ENCODE measurements at regions not wholly inside any gene's neighbourhood (a gene's known extent, or its start where the extent isn't known, plus 50 kb on each side); places are given as distances from the start of the nearest gene placed in this dataset.

- Histone ChIP-seq H2AK9ac (replicated peaks; ENCODE audit: low read depth, low read length, poor library complexity) (no peak overlapping the region), H3K27ac (ENCODE audit: insufficient read depth, low read length) (no peak overlapping the region), H2BK20ac (ENCODE audit: low read depth, low read length) (no peak overlapping the region), H3K23ac (ENCODE audit: low read depth, low read length) (no peak overlapping the region), H2AFZ (replicated peaks; ENCODE audit: low read length, poor library complexity) (no peak overlapping the region), H3K79me1 (ENCODE audit: low read depth in 1 of 2, low read length in 2 of 2) (no peaks in the 10 kb centered on the region), H3K18ac (ENCODE audit: low read depth, low read length) (no peak overlapping the region), H3K4ac (ENCODE audit: low read depth, low read length) (no peak overlapping the region), H3K9me3 (ENCODE audit: control insufficient read depth, insufficient read depth, low read length) (peaks cover 2% of the 10 kb centered on the region; the same call in 1 of the 2 replicates), H3K14ac (replicated peaks; ENCODE audit: low read depth, low read length) (no peak overlapping the region), H2BK5ac (ENCODE audit: low read depth, low read length, poor library complexity, severe bottlenecking) (no peak overlapping the region), H3K9me1 (ENCODE audit: insufficient read depth, low read length) (no peaks in the 10 kb centered on the region), H3K36me3 (ENCODE audit: control insufficient read depth, insufficient read depth, low read length) (no peaks in the 10 kb centered on the region), H4K20me1 (ENCODE audit: insufficient read depth, low read length) (no peaks in the 10 kb centered on the region), H3K4me1 (ENCODE audit: control insufficient read depth, insufficient read depth, low read length) (no peaks in the 10 kb centered on the region), H2BK15ac (ENCODE audit: low read depth, low read length) (no peak overlapping the region), H3K4me3 (ENCODE audit: insufficient read depth, low read depth, low read length) (no peak overlapping the region), H3K9ac (ENCODE audit: low read depth, low read length) (no peak overlapping the region), H4K8ac (ENCODE audit: low read depth in 2 of 2, low read length in 2 of 2) (no peak overlapping the region), H3K4me2 (ENCODE audit: low read depth, low read length) (no peak overlapping the region), H4K5ac (ENCODE audit: low read depth, low read length) (no peak overlapping the region), H3K27me3 (ENCODE audit: control insufficient read depth, insufficient read depth, low read length) (no peaks in the 10 kb centered on the region), H3K56ac (ENCODE audit: extremely low read depth, insufficient read depth, low read length) (no peak overlapping the region), H2BK120ac (ENCODE audit: low read depth, low read length) (no peak overlapping the region), H2AK5ac (ENCODE audit: low read depth, low read length) (no peak overlapping the region), H4K91ac (ENCODE audit: insufficient read depth, low read depth, low read length) (no peak overlapping the region)
- no peak for ATAC-seq (ENCODE audit: low read depth)
- no TSS peak for BruUV-seq (replicated peaks)
- TF ChIP-seq FOS (IDR thresholded peaks at IDR 0.05; ENCODE audit: low read depth, low read length) (no peak), RFX5 (IDR thresholded peaks at IDR 0.05; ENCODE audit: low read depth, low read length) (no peak), POLR2A (IDR thresholded peaks at IDR 0.05; ENCODE audit: low read depth, low read length) (no peak), ELK1 (IDR thresholded peaks at IDR 0.05; ENCODE audit: borderline replicate concordance, low read depth, low read length) (no peak), CEBPB (IDR thresholded peaks at IDR 0.05; ENCODE audit: low read depth, low read length) (no peak), MAZ (IDR thresholded peaks at IDR 0.05; ENCODE audit: borderline replicate concordance, low read depth, low read length) (no peak), SMC3 (IDR thresholded peaks at IDR 0.05; ENCODE audit: low read depth, low read length) (no peak), MXI1 (IDR thresholded peaks at IDR 0.05; ENCODE audit: borderline replicate concordance, low read depth, low read length) (no peak), USF2 (IDR thresholded peaks at IDR 0.05; ENCODE audit: low read depth, low read length) (no peak), MAFK (IDR thresholded peaks at IDR 0.05; ENCODE audit: low read depth, low read length) (no peak), RCOR1 (IDR thresholded peaks at IDR 0.05; ENCODE audit: insufficient replicate concordance, low read length) (no peak), CHD1 (IDR thresholded peaks at IDR 0.05; ENCODE audit: low read depth, low read length) (no peak), RAD21 (IDR thresholded peaks at IDR 0.05; ENCODE audit: low read length) (no peak), NFE2L2 (IDR thresholded peaks at IDR 0.05; ENCODE audit: low read depth, low read length) (no peak)
- DNase-seq: no peak
- POLR2A ChIA-PET (ENCODE audit: unreplicated experiment): no interaction called here
- CTCF ChIA-PET: no interaction called here
- dilution Hi-C loops (cut with HindIII; ENCODE audit: low sequenced_read_pairs, unreplicated experiment): no loop called here
- WGBS, 2 experiments (ENCODE audit: extremely low coverage in 2 of 2, insufficient read length in 1 of 2): 0% methylated on average over 1 of the region's 4 CpGs; no CpG with 5 or more reads in 1 of the 2 experiments
- intact Hi-C loops (cut with micrococcal nuclease): no loop called here
- in situ Hi-C loops (cut with MboI; ENCODE audit: low sequenced_read_pairs): no loop called here
These were observed 386.9 kb upstream of the CNTNAP2 start for GRCh38 chr7:145729691-145730090.

Measured in IMR-90 (cell line).